ENCODE measurements at regions not wholly inside any gene's neighbourhood (a gene's known extent, or its start where the extent isn't known, plus 50 kb on each side); places are given as distances from the start of the nearest gene placed in this dataset.

DNA sequence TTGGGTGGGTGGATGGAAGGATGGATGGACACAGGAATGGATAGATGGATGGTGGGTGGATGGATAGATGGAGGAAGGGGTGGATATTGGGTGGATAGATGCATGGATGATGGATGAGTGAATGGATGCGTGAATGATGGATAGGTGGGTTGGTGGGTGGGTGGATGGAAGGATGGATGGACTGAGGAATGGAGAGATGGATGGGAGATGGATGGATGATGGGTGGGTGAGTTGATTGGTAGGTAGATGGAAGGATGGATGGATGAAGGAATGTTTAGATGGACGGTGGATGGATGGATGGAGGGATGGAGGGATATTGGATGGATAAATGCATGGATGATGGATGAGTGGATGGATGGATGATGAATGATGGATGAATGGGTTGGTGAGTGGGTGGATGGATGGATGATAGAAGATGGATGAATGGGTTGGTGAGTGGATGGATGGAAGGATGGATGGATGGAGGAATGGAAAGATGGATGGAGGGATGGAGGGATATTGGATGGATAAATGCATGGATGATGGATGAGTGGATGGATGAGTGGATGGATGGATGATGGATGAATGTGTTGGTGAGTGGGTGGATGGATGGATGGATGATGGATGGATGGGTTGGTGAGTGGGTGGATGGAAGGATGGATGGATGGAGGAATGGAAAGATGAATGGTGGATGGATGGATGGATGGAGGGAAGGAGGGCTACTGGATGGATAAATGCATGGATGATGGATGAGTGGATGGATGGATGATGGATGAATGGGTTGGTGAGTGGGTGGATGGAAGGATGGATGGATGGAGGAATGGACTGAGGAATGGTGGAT lies 50.4 kb upstream of the GRPEL1 start:
- TF ChIP-seq, protein P1, sequence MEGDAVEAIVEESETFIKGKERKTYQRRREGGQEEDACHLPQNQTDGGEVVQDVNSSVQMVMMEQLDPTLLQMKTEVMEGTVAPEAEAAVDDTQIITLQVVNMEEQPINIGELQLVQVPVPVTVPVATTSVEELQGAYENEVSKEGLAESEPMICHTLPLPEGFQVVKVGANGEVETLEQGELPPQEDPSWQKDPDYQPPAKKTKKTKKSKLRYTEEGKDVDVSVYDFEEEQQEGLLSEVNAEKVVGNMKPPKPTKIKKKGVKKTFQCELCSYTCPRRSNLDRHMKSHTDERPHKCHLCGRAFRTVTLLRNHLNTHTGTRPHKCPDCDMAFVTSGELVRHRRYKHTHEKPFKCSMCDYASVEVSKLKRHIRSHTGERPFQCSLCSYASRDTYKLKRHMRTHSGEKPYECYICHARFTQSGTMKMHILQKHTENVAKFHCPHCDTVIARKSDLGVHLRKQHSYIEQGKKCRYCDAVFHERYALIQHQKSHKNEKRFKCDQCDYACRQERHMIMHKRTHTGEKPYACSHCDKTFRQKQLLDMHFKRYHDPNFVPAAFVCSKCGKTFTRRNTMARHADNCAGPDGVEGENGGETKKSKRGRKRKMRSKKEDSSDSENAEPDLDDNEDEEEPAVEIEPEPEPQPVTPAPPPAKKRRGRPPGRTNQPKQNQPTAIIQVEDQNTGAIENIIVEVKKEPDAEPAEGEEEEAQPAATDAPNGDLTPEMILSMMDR (IDR thresholded peaks at IDR 0.05), result no peak
- TF ChIP-seq POLR2A (IDR thresholded peaks at IDR 0.05), result no peak

More for the DNA sequence above, 50.4 kb upstream of the GRPEL1 start:
- no peaks in the 10 kb centered on the region for H3K36me3 ChIP-seq
- no peak for DNase-seq (ENCODE audit: low spot score in 2 of 2)
- no peak overlapping the region for H3K4me3 ChIP-seq
- no peaks in the 10 kb centered on the region for H3K27me3 ChIP-seq
- no peak overlapping the region for H3K27ac ChIP-seq
- WGBS, 2 donors, result 75 to 96% methylated on average over 2 of the region's 2 CpGs
- peaks cover 0 to 9% (median 0%) of the 10 kb centered on the region in 4 donors for H3K4me1 ChIP-seq
- no peaks in the 10 kb centered on the region for H3K9me3 ChIP-seq
